Dermis blood vessel endothelial cell (primary cell): ENCODE measurements at regions not wholly inside any gene's neighbourhood (a gene's known extent, or its start where the extent isn't known, plus 50 kb on each side); places are given as distances from the start of the nearest gene placed in this dataset.
"Not testable (repeated sequence)": the region's sequence is repeated elsewhere in the genome, so short reads cannot be mapped to it uniquely, and the experiment has no call there.

Source experiments
- DNase-seq: peaks from one replicate; pipeline ENCODE4 v3.0.0; 2010

DNA sequence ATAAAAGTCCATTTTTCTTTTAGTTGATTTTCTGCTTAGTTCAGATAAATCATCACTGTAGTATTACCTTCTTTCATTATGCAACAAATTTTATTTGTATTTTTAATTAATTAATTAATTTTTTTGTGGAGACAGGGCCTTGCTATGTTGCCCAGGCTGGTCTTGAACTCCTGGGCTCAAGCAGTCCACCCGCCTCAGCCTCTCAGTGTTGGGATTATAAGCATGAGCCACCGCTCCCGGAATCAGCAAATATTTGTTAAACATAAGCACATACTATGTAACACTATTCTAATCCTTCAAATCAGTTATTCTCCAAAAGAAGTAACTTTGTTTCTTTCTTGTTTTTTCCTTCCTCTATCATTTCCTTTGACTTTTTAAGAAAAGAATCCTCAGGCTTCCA, 584.8 kb upstream of the ANKRD30A start:
- no peak for DNase-seq

- DNase-seq: peak; percentile 95
These were observed 586.3 kb upstream of the ANKRD30A start for GRCh38 chr10:36538953-36539586.

- DNase-seq: peak; percentile 57
These were observed 590.9 kb upstream of the ANKRD30A start for GRCh38 chr10:36534471-36535002.

- no peak for DNase-seq
These were observed 591.5 kb upstream of the ANKRD30A start for GRCh38 chr10:36533861-36534260.

GRCh38 chr10:36533316-36533715, 592.1 kb upstream of the ANKRD30A start:
- DNase-seq: no peak

GRCh38 chr10:36531621-36532020, 593.8 kb upstream of the ANKRD30A start:
- no peak for DNase-seq

DNA sequence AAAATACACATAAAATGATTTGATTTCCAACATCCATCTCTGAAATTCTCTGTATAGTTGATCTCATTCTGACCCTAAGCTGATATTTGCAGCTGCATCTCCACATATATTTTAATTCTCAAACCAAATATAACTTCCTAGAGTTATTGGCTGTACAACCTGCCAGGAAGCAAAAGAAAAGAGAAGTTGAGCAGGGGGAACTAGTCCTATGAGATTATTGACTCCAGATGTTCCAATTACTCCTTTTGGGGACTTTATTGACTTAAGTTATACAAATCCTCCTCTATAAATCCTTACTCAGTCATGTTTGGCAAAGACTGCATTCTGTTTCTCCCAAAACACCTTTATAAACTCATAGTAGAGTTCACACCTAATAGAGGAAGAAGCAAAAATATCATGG, 599.4 kb upstream of the ANKRD30A start:
- no peak for DNase-seq

DNA sequence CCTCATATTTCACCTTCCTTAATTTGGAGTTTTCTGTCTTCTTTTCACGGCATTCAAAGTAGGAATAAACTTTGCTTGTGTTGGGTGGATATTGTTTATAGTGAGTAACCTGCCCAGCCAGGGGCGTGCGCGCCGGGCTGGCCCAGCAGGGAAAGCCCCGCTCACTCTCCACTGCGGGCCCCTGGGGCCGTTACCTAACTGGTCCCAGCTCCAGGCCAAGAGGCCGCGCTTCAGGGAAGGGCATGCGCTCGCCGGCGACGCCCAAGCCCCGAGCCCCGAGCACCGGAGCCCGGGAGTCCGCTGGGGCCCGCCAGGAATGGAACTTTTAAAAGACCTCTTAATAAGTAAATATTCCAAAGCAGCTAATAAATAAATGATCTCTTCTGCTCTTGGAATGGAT, 601.3 kb upstream of the ANKRD30A start:
- not testable (repeated sequence) for DNase-seq

DNA sequence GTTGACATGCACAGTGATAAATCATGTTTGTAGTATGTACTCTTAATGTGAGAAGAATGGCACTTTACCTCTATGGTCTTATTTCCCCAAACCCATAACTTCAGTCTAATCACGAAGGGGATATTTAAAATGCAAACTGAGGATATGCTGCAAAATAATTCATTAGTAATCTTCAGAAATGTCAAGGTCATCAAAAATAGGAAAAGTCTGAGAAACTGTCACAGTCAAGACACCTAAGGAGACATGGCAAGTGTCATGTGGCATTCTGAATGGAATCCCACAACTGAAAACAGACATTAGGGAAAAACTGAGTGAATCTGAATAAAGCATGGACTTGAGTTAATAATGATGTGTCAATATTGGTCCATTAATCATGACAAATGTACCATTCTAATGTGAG, 605.5 kb upstream of the ANKRD30A start:
- no peak for DNase-seq

DNA sequence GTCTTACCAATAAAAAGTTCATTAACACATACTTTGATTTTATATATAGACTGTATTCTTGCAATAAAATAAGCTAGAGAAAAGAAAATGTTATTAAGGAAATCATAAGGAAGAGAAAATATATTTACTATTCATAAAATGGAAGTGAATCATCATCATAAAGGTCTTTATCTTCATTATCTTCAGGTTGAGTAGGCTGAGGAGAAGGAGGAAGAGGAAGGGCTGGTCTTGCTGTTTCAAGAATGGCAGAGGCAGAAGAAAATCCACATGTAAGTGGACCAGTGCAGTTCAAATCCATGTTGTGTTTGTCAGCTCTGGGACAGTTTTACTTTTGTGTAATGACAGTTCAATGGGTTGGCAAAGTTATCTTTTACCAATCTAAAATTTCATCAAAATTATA, 609.1 kb upstream of the ANKRD30A start:
- no peak for DNase-seq

DNA sequence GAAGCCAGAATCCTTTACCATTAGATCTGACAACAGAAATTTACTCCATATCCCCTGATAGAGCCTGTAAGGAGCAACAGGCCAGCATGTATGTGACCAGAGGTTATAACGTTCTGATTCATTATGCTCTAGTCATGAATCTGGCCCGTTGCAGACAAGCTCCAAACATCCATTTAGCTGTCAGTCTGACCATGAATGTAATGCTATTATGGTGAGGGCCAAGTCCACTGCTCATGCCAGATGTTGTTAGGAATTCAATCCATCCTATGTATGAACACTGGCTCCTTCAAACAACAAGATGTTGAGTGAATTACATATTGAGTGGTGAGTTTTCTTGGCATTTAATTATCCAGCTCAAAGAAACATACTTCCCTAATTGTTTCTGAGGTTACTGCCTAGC, 610.1 kb upstream of the ANKRD30A start:
- DNase-seq: no peak

DNA sequence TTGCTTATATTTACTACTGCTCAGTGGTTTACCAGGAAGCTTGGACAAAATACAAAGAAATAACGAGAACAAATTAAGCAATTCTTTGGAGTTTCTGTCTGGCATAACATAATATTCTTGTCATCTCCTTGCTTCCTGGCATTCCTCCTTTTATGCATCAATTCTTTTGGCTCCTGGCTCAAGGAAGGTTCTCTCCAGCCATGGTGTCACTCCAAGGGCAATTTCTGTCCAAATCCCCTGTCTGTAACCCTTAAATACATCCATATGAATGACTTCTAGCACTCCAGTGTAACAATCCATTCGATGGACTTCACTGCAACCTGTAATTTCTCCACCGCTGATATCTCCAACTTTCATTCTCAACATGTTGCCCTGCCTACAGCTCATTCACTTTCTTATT, 617.7 kb upstream of the ANKRD30A start:
- DNase-seq: no peak

- DNase-seq: no peak
These were observed 618.5 kb upstream of the ANKRD30A start for GRCh38 chr10:36506697-36507496.

DNA sequence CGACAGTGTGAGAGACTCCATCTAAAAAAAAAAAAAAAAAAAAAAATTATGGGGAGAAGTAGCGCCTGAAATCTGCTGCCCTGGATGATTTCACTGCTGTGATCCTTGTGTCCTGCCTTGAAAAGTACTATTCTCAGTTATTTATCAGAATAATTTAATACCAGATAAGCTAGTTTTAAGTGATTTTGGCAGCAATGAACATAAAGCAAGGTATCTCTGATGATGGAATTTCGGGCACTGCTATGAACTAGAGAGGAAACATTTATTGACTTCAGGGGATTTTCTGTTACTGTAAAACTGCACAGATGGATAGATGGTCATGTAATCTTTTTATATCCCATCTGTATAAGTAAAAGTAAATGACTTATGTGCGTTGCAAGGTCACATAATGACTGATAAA, 619.1 kb upstream of the ANKRD30A start:
- no peak for DNase-seq

GRCh38 chr10:36504758-36505157, 620.6 kb upstream of the ANKRD30A start:
- peak; percentile 47 for DNase-seq

GRCh38 chr10:36500266-36500665, 625.1 kb upstream of the ANKRD30A start:
- DNase-seq: no peak

- no peak for DNase-seq
These were observed 625.7 kb upstream of the ANKRD30A start for GRCh38 chr10:36499693-36500092.

DNA sequence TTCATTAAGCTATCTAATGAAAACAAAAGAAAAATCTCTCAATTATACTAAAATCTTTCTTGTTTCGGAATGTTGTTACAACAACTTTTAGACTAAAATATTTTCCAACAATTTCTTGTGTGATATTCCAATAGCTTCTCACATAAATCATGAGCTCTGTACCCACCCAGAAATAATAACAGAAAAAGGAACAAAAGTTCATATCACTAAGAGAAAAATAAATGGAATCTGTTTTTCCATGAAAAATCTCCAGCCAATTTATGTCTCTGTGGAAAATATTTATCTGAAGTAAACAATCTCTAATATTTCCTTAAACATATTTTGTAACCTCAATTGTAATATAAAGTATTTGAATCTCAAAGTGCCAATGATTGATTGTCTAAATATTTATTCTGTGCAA, 628.6 kb upstream of the ANKRD30A start:
- no peak for DNase-seq

GRCh38 chr10:36494371-36494770, 631.0 kb upstream of the ANKRD30A start:
- DNase-seq: peak; percentile 24

DNA sequence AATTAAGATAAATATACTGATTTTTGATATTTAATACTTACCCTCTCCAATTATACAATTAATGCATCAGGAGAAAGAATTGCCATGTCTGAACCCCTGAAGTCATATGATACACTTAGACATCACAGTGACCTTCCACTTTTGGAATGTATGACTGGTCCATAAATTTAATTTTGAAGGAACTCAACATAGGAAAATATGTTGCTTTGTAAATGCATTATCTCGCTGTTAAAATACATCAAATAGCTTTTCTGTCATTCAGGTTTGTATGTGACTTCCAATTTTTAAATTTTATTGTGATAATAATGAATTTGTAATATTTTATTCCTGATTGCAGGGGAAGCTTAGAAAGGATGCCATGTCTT, 631.9 kb upstream of the ANKRD30A start:
- no peak for DNase-seq

GRCh38 chr10:36492590-36493515, 632.5 kb upstream of the ANKRD30A start:
- peak; percentile 17 for DNase-seq

DNA sequence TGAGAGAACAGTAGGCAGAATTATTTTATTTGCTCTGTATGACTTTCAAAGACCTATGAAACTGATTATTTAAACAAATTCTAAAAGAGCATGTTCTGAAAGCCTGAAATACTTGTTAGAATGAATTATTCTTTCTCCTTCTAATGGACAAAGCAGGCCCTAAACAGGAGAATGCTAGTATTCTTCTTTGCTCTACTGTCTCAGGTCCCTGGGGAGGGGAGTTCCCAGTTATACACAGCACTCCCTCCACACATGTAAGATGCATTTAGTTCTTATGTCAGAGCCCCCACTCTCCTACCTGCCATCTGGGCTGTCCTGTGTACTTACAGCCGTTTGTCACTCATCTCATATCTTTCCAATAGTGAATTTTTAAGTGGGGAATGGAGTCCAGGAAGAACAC, 633.5 kb upstream of the ANKRD30A start:
- DNase-seq: no peak

- peak; percentile 48 for DNase-seq
These were observed 635.7 kb upstream of the ANKRD30A start for GRCh38 chr10:36489611-36490228.
